ENCODE measurements at regions not wholly inside any gene's neighbourhood (a gene's known extent, or its start where the extent isn't known, plus 50 kb on each side); places are given as distances from the start of the nearest gene placed in this dataset.

- TF ChIP-seq CTCF (IDR thresholded peaks at IDR 0.05; ENCODE audit: low read depth, low read length) (no peak), MYC (IDR thresholded peaks at IDR 0.05; ENCODE audit: low read depth, low read length) (no peak), POLR2A (IDR thresholded peaks at IDR 0.05; ENCODE audit: extremely low read depth, insufficient read length) (no peak), MAX (IDR thresholded peaks at IDR 0.05; ENCODE audit: low read depth, low read length) (no peak)
- H3K4me3 ChIP-seq (ENCODE audit: low read depth, low read length) = no peak overlapping the region
- no peak for DNase-seq (ENCODE audit: low read depth)
These were observed 1068.6 kb upstream of the CADM2 start for GRCh38 chr3:83890039-83890762.

- no peak overlapping the region for H3K4me3 ChIP-seq (ENCODE audit: low read depth, low read length)
- TF ChIP-seq MYC (IDR thresholded peaks at IDR 0.05; ENCODE audit: low read depth, low read length) (no peak), POLR2A (IDR thresholded peaks at IDR 0.05; ENCODE audit: extremely low read depth, insufficient read length) (no peak), CTCF (IDR thresholded peaks at IDR 0.05; ENCODE audit: low read depth, low read length) (no peak), MAX (IDR thresholded peaks at IDR 0.05; ENCODE audit: low read depth, low read length) (no peak)
- no peak for DNase-seq (ENCODE audit: low read depth)
These were observed 1068.0 kb upstream of the CADM2 start for GRCh38 chr3:83890763-83891135.

- DNase-seq (ENCODE audit: low read depth) = no peak
- H3K4me3 ChIP-seq (ENCODE audit: low read depth, low read length) = no peak overlapping the region
- TF ChIP-seq MAX (IDR thresholded peaks at IDR 0.05; ENCODE audit: low read depth, low read length) (no peak), CTCF (IDR thresholded peaks at IDR 0.05; ENCODE audit: low read depth, low read length) (no peak), MYC (IDR thresholded peaks at IDR 0.05; ENCODE audit: low read depth, low read length) (no peak), POLR2A (IDR thresholded peaks at IDR 0.05; ENCODE audit: extremely low read depth, insufficient read length) (no peak)
These were observed 1064.6 kb upstream of the CADM2 start for GRCh38 chr3:83894223-83894622.

- no peak for DNase-seq (ENCODE audit: low read depth)
- TF ChIP-seq MAX (IDR thresholded peaks at IDR 0.05; ENCODE audit: low read depth, low read length) (no peak), CTCF (IDR thresholded peaks at IDR 0.05; ENCODE audit: low read depth, low read length) (no peak), POLR2A (IDR thresholded peaks at IDR 0.05; ENCODE audit: extremely low read depth, insufficient read length) (no peak), MYC (IDR thresholded peaks at IDR 0.05; ENCODE audit: low read depth, low read length) (no peak)
- no peak overlapping the region for H3K4me3 ChIP-seq (ENCODE audit: low read depth, low read length)
These were observed 1062.9 kb upstream of the CADM2 start for GRCh38 chr3:83895892-83896291.

- no peak for TF ChIP-seq CTCF (IDR thresholded peaks at IDR 0.05; ENCODE audit: low read depth, low read length)
- TF ChIP-seq POLR2A (IDR thresholded peaks at IDR 0.05; ENCODE audit: extremely low read depth, insufficient read length) = no peak
- TF ChIP-seq MAX (IDR thresholded peaks at IDR 0.05; ENCODE audit: low read depth, low read length) = no peak
- no peak for TF ChIP-seq MYC (IDR thresholded peaks at IDR 0.05; ENCODE audit: low read depth, low read length)
- no peak for DNase-seq (ENCODE audit: low read depth)
- H3K4me3 ChIP-seq (ENCODE audit: low read depth, low read length) = no peak overlapping the region
These were observed 1055.8 kb upstream of the CADM2 start for GRCh38 chr3:83902787-83903533.

Data from NB4 (cell line).